A673 (cell line): ENCODE measurements at regions not wholly inside any gene's neighbourhood (a gene's known extent, or its start where the extent isn't known, plus 50 kb on each side); places are given as distances from the start of the nearest gene placed in this dataset.

Source experiments
- BruUV-seq: library from RNA; stranded (reverse); fragments of 400-500 nt; replicated peaks from 2 replicates; lab custom pipeline; 2021; lab: Mats Ljungman, UMichigan
- CTCF ChIA-PET: fragments of 300-600 bp; sonication (Branson Sonifier 250); formaldehyde crosslinking; loops from one replicate; lab custom pipeline; 2022; ENCODE audit warnings: antibody characterized with exemption; lab: Charles Lee
- POLR2A ChIA-PET: fragments of 300-600 bp; sonication (Branson Sonifier 250); formaldehyde crosslinking; loops from one replicate; lab custom pipeline; 2022; ENCODE audit warnings: antibody characterized with exemption; ENCODE audit not compliant: low non-redundant PET; lab: Charles Lee
- DNase-seq: peaks from one replicate; pipeline ENCODE4 v3.0.0-alpha.2; 2015; ENCODE audit warnings: low spot score
- H3K27ac ChIP-seq: fragments of 200-600 bp; sonication (generic); 2 replicates; pipeline ENCODE4 v1.5.1; 2016; ENCODE audit warnings: mixed run types, low read depth, mild to moderate bottlenecking, mixed read lengths, antibody characterized with exemption, low read length; ENCODE audit not compliant: poor library complexity, severe bottlenecking
- H3K27me3 ChIP-seq: fragments of 200-600 bp; sonication (generic); replicated peaks from 2 replicates; pipeline ENCODE4 v1.6.1; 2017; ENCODE audit warnings: mixed run types, low read depth, mild to moderate bottlenecking, mixed read lengths, antibody characterized with exemption, low read length; ENCODE audit not compliant: insufficient read depth, poor library complexity
- H3K36me3 ChIP-seq: fragments of 200-600 bp; sonication (generic); 2 replicates; pipeline ENCODE4 v1.6.1; 2016; ENCODE audit warnings: mixed run types, mild to moderate bottlenecking, mixed read lengths, antibody characterized with exemption, low read length; ENCODE audit not compliant: insufficient read depth, poor library complexity, severe bottlenecking
- H3K4me1 ChIP-seq: fragments of 200-600 bp; sonication (generic); 2 replicates; pipeline ENCODE4 v1.6.1; 2017; ENCODE audit warnings: mixed run types, mild to moderate bottlenecking, mixed read lengths, antibody characterized with exemption, low read length; ENCODE audit not compliant: insufficient read depth, poor library complexity, severe bottlenecking
- H3K4me3 ChIP-seq: fragments of 200-600 bp; sonication (generic); 2 replicates; pipeline ENCODE4 v1.5.1; 2016; ENCODE audit warnings: low read depth, mixed run types, mild to moderate bottlenecking, mixed read lengths, low read length; ENCODE audit not compliant: poor library complexity, severe bottlenecking
- H3K9me3 ChIP-seq: fragments of 200-600 bp; sonication (generic); 2 replicates; pipeline ENCODE4 v1.6.1; 2016; ENCODE audit warnings: mixed run types, low read depth, mild to moderate bottlenecking, mixed read lengths, antibody characterized with exemption, low read length; ENCODE audit not compliant: poor library complexity, severe bottlenecking
- EZH2 ChIP-seq: fragments of 200-600 bp; sonication (generic); IDR thresholded peaks from 2 replicates; pipeline ENCODE4 v1.6.1; 2017; ENCODE audit warnings: borderline replicate concordance, low read depth, mild to moderate bottlenecking, mixed read lengths, antibody characterized with exemption, low read length; ENCODE audit not compliant: poor library complexity, severe bottlenecking
- intact Hi-C: fragments of 100-400 bp; cut with micrococcal nuclease; formaldehyde crosslinking; loops from one replicate; pipeline ENCODE4 v1.10.0; 2022; ENCODE audit not compliant: unreplicated experiment
- TF ChIP-seq, protein P1 (sequence below): fragments of 300-800, 200-600 bp; sonication (generic); conservative IDR thresholded peaks from 2 replicates; pipeline ENCODE4 v1.5.1; 2017; ENCODE audit warnings: low read depth, mild to moderate bottlenecking, antibody characterized with exemption, low read length, moderate library complexity, mixed read lengths

DNA sequence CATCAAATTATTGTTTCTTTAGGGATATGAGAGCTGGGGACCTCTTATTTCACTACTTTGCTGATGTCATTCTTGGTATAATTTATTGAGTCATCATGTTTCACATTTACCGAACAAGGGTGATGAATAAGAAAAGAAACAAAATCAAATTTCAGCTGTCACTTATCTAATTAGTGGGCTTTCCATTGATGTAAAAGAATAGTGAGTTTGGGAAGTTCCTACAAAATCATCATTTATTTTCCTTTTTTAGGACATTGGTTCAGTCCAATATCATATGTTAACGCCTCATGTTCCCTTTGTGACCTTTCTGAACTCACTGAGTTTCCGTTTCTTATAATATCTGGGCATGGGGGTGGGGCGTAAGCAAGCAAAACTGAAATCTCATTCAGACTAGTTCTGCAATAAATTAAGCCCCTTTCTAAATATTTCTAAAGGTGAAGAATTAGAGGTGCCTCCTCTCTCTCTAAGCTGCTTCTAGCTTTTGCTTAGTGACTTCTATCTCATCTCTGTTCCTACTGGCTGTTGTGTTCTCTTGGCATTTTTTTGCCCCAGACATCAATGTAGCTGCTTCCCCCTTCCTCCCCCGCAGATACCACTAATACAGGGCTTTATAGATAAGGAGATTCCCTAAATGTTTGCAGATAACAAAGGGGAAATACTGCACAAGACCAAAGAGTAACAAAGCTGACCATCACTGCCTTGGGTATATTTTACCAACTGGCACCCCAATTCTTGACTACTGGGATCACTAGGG, 238.0 kb upstream of the CTNNB1 start:
- POLR2A ChIA-PET: no interaction called here
- intact Hi-C loops: no loop called here
- BruUV-seq: no TSS peak
- H3K4me1 ChIP-seq: no peaks in the 10 kb centered on the region
- no peak for DNase-seq
- H3K27ac ChIP-seq: no peak overlapping the region
- CTCF ChIA-PET: no interaction called here
- H3K9me3 ChIP-seq: no peaks in the 10 kb centered on the region
- H3K4me3 ChIP-seq: no peak overlapping the region
- TF ChIP-seq, protein P1, sequence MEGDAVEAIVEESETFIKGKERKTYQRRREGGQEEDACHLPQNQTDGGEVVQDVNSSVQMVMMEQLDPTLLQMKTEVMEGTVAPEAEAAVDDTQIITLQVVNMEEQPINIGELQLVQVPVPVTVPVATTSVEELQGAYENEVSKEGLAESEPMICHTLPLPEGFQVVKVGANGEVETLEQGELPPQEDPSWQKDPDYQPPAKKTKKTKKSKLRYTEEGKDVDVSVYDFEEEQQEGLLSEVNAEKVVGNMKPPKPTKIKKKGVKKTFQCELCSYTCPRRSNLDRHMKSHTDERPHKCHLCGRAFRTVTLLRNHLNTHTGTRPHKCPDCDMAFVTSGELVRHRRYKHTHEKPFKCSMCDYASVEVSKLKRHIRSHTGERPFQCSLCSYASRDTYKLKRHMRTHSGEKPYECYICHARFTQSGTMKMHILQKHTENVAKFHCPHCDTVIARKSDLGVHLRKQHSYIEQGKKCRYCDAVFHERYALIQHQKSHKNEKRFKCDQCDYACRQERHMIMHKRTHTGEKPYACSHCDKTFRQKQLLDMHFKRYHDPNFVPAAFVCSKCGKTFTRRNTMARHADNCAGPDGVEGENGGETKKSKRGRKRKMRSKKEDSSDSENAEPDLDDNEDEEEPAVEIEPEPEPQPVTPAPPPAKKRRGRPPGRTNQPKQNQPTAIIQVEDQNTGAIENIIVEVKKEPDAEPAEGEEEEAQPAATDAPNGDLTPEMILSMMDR: no peak
- TF ChIP-seq EZH2: no peak
- H3K27me3 ChIP-seq: no peaks in the 10 kb centered on the region
- no peaks in the 10 kb centered on the region for H3K36me3 ChIP-seq

DNA sequence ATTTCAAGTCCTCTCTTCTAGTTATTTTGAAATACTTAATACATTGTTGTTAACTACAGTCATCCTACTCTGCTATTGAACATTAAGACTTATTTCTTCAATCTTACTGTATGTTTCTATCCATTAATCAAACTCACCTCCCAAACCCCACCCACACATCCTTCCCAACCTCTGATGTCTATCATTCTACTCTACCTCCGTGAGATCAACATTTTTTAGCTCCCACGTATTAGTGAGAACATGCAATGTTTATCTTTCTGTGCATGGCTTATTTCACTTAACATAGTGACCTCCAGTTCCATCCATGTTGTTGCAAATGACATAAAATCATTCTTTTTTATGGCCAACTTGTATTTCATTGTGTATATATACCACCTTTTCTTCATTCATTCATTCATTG, 236.6 kb upstream of the CTNNB1 start:
- no peak overlapping the region for H3K27ac ChIP-seq
- no peaks in the 10 kb centered on the region for H3K4me1 ChIP-seq
- H3K36me3 ChIP-seq: no peaks in the 10 kb centered on the region
- intact Hi-C loops: no loop called here
- ChIA-PET POLR2A (no interaction called here), CTCF (no interaction called here)
- no peaks in the 10 kb centered on the region for H3K9me3 ChIP-seq
- BruUV-seq: no TSS peak
- H3K27me3 ChIP-seq: no peaks in the 10 kb centered on the region
- no peak for DNase-seq
- TF ChIP-seq, protein P1: no peak
- no peak for TF ChIP-seq EZH2
- no peak overlapping the region for H3K4me3 ChIP-seq

DNA sequence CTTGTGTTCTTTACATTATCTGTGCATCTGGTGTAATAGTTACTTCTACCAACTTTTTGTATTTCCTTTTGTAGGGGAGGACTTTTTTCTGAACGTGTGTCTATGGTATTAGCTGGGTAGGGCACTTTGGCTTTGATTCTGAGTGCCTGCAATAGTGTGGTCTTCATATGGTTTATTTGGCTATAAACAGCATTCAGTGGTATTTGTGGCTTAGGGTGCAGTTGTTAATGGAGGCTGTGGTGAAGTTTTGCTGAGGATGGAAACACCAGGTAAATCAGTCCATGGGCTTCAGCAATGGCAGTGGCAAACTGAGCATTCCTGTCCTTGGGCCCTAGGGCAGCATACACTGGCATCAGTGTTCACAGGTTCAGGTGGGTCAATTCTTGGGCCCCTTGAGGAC, 230.6 kb upstream of the CTNNB1 start:
- intact Hi-C loops: no loop called here
- no peaks in the 10 kb centered on the region for H3K9me3 ChIP-seq
- CTCF ChIA-PET: no interaction called here
- no peak for TF ChIP-seq EZH2
- TF ChIP-seq, protein P1: no peak
- DNase-seq: no peak
- H3K4me1 ChIP-seq: no peaks in the 10 kb centered on the region
- POLR2A ChIA-PET: no interaction called here
- H3K27me3 ChIP-seq: no peaks in the 10 kb centered on the region
- H3K4me3 ChIP-seq: no peak overlapping the region
- H3K36me3 ChIP-seq: no peaks in the 10 kb centered on the region
- BruUV-seq: no TSS peak
- no peak overlapping the region for H3K27ac ChIP-seq
